Stimulated activated CD8-positive, alpha-beta memory T cell treated with anti-CD3 and anti-CD28 coated beads, Interleukin-7, amount 100 ng/mL, for 24 hours (primary cell): ENCODE measurements at regions not wholly inside any gene's neighbourhood (a gene's known extent, or its start where the extent isn't known, plus 50 kb on each side); places are given as distances from the start of the nearest gene placed in this dataset.

Source experiments
- DNase-seq: peaks from one replicate; pipeline ENCODE4 v3.0.0-alpha.2; 2020; ENCODE audit warnings: low read depth

DNA sequence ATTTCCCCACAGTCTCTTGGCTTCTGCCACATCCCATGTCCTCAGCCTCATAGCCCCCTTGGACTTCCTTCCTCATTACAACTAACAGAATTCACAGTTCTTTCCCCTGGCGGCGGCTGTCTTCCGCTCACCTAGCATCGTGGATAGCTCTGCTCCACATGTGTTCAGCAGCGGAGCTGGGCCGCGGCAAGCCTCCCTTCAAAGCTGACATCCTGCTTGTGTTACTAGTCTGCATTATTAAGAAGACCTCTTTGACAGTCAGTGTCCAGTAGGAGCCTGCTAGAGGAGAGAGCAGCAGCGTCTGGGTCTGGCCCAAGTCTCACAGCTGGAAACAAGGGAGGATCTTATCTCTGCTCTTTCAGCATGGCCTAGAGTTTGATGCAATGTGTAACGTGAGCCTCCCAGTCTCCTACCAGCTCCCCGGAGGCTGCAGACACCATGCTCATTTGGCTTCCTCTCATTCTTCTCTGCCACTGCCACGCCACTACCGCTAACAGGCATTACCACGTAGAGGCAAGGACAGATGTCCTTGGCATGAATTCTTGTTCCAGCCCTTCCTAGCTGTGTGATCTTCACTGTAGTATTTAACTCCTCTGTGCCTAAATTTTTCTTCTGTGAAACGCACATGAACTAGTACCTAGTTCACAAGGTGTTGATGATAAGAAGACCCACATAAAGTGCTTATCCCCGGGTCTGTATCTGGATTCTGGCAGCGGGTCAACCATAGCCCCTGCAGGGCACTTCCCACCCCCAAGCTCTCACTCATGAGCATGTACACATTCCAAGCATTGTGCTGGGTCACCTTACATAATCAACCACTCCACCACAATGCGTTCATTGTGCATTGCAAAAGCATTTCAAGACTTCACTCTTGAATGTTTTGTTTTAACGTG lies 107.1 kb upstream of the BACH2 start:
- DNase-seq = no peak

DNA sequence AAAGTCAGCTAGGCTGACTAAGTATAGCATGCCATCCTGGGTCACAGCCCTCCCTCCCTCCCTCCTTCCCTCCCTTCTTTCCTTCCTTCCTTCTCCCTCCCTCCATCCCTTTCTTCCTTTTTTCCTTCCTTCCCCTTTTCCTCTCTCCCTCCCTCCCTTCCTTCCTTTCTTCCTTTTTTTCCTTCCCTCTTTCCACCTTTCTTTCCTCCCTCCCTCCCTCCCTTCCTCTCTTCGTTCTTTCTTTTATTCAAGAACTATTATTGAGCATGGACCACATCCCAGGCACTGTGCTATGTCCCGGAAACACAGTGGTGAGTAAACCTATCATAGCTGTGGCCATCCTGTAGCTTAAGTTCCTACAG lies 106.2 kb upstream of the BACH2 start:
- DNase-seq = no peak

DNA sequence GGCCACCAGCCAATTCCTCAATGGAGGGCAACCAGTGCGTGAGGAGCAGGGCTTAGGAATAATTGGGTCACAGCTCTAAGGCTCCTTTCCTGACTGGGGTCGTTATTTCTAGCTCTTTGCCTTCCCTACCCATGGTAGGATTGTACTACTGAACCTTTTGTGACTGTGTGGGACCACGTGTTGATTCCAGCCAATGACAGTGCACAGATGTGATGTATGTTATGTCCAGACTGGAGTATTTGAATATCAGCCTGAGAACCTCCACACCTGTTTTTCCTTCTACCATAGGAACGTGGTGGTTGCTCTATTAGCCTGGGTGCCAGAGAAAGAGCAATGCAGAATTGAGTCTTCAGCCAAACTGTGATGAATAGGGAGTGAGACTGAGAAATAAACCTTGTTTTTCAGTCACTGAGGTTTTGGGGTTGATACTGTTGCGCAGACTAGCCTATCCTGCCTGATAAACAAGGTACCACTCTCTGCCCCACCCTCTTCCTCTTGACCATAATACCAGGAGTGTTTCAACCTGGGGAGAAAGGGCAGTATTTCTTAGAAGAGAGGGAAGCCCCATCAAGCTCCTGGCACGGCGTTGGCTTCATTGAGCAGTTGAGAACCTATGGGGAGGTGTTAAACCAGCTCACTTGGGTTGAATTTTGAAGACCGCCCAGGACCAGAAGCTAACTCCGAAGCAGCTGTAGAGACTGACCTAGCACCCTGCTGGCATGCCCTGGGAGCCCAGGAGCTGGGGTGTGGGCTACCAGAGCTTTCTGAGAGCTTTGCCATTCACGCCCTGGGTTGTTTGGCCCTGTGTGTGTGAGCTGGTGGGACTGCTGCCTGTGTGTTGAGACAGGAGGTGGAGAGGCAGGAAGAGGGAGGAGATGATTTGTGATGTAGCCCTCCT lies 105.5 kb upstream of the BACH2 start:
- DNase-seq = no peak

GRCh38 chr6:90399970-90400369 lies 103.3 kb upstream of the BACH2 start:
- DNase-seq = no peak

DNA sequence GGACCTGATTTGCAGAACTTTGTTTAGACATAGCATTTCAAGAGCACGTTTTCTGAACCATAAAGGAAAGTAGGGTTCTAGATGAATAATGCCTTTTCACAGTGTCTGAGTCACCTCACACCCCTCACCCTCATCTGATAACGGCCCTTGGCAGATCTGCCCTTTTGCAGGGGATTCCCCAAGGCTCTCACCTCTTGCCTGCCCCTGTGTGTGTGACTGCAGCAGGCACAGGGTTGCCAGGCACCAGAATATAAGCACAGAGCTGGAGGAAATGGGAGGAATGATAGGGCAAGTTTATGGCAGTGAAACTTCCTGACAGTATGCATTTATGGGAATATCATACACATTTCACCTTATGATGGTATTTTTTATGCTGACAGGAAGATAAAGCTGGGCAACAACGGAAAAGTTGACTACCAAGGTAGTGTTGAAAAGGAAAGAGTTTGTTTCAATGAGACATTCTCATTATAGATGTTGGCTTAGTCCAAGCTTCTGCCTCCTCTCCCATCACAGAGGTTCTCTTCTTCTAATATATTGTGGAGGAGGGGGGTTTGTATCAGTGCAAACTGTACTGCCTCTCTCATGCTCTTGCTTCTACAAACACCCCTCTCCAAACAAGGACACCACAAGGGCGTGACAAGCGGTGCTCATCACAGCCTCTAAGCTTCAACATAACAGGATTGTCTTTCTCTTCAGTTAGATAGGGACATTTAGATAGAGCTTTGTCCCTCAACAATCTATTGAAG lies 101.5 kb upstream of the BACH2 start:
- peak; percentile 69 for DNase-seq

DNA sequence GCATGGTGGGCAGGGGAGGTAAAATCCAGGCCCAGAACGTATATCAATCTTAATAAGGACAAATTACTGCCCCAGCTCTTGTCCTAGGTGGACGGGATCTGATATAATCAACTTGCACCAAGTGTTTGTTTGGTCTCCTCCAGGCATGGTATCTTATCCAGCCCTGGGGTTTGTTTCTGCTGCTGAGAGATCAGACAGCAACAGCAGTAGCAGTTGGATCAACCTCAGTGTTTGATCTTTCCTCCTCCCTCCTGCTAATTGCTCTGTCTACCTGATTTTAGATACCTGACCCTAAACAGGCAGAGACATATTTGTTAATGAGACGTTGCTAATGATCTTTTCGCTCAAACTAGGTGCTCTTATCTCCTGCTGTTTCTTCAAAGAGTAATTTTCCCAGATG lies 100.4 kb upstream of the BACH2 start:
- no peak for DNase-seq

- no peak for DNase-seq
These were observed 96.7 kb upstream of the BACH2 start for GRCh38 chr6:90393232-90393884.

DNA sequence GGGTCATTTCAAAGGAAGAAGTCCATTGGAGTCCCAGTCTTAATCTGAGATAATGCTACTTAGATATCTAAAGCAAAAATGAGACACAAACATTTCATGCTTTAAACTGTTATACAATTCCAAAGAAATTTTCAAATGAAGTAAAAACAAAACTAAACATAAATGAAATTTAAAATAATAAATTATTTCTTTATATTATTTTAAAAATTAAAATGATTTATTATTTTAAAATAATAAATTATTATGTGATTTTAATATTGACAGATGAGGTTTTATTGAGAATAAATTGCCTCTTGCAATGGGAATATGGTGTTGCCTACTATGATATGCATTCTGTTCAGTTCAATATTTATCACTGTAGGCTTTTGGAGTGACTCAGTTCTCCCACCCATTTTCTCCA lies 93.7 kb upstream of the BACH2 start:
- no peak for DNase-seq

DNA sequence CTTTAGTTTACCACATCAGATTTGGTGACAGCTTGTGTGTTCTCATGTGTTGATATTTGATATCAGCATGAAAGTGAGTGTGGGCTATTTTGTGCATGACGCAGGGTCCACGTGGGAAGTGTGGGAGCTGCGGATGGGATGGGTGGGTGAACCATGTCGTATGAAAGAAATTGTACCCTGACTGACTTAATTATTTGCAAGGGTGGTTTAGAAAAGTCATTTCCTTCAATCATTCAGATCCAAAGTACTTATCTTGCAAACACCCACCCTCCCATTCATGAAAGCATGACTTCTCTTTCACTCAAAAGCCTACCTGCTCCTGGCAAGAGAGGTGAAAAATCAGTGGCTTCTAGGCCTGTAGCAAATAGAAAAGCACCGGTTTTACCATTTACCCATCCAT lies 91.8 kb upstream of the BACH2 start:
- DNase-seq = no peak

GRCh38 chr6:90387826-90388225 lies 91.2 kb upstream of the BACH2 start:
- no peak for DNase-seq

- no peak for DNase-seq
These were observed 90.7 kb upstream of the BACH2 start for GRCh38 chr6:90387383-90387775.

DNA sequence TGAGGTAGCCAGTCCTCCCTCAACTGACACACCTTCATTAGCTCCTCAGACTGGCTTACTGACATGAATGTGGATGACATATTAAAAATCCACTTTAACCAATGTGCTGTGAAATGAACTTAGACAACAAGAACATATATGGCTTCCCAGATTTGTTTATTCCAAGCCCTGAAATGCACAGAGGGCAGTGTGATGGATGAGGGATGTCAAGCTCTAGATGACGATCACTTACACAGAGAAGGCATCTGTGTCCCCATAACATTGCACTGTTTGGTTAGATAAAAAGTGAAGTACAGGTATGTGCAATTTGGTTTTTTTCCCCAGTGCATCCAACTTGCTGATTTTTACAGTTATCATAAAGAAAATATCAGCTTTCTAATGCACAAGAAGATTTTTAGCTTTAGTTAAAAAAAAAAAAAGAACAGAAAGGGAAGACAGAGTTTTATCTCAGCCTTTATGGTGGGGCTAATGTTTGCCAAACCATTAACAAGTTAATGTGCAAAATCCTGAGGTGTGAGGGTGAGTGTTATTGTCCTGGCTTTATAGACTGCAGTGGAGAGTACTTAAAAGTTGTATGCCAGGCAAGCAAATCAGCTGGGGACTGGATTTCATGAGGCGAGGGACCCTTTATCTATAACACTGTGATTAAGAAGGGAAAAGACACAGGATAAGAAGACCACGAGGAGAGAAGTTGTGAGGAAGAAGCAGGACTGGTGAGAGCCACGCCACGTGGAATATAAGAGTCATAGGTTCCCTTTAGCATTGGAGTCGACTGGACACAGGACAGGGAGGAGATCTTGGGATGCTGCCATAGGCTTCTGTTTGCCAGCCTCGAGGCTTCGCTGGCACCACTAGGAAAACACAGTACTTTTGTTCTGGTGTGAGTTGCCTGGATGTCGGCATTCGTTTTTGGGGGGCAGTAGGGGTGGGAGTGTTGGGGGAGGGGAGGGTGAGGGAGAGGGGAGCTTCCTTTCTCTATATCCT lies 90.0 kb upstream of the BACH2 start:
- no peak for DNase-seq

DNA sequence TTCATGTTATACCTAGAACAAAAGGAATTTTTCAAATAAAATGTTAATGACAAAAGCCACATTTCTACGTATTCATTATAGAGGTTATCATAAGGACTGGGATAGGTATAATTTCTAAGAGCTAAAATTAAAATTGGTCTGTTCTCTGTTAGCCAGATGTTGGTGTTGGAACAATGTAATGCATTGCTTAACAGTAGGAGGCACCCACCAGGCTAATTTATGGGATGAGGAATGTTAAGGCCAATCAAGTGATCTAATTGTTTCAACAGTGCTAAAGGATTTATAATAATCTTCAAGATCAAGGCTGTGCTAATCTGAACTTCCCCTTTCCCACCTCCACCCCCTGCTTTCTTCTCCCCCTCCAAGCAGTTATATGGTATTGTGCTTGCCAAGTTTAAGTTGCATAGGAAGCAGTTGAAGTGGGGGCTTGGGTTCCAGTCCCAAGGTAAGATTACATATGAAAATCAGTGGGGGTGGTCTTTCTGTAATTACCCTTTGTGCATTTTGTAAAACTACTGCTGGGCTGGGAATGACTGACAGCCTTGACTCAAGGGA lies 89.2 kb upstream of the BACH2 start:
- no peak for DNase-seq

DNA sequence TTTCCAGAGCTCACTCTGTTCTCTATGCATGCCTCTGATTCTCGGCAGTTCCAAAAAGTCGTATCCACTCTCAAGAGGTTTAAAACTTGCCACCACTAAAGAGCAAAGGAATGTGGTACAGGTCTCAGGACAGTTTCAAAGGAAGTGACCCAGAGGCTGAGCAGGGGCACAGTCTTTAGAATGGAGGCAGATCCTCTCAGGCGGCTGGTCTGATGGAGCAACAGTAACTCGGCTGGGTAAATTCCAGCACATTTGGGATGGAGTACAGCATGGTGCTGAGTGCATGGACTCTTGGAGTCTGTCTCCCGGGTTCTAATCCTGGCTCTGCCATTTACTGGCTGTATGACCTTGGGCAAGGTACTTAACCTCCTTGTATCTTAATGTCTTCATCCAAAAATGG lies 88.1 kb upstream of the BACH2 start:
- no peak for DNase-seq

- DNase-seq = no peak
These were observed 86.7 kb upstream of the BACH2 start for GRCh38 chr6:90383196-90383822.

GRCh38 chr6:90382760-90383159 lies 86.1 kb upstream of the BACH2 start:
- no peak for DNase-seq

DNA sequence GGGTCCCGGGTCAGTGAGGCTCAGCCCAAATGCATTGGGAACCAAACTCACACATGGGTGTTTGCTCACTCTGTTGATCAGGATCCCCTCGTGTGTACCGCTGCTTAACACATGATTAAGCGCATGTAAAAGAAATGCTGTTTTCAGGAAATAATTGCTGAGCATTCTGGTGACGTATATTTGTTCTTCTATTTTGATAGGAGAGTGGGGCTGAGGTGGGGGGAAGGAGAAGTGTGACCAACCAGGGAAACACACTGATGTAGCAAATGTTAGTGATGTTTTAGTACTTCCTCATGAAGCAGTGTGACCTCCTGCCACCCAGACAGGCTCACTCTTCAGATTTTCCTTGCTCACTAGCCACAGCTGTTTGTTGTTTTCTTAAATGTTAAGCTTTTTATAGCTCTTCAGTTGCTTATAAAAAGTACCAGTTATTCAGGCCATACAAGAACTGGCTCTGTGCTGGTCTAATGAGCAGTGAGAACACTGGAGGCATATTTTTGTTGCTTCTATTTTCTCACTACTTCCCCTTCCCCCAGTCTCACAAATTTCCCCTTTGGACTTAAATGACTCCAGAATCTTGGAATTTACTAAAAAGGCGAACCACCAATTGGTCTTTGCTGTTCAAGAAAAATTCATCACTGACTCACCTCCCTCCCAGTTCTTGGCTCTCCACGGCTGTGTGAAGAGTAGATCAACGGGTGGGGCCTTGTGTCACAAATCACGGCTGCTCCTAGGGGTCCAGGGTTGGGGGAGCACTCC lies 79.2 kb upstream of the BACH2 start:
- DNase-seq = no peak

DNA sequence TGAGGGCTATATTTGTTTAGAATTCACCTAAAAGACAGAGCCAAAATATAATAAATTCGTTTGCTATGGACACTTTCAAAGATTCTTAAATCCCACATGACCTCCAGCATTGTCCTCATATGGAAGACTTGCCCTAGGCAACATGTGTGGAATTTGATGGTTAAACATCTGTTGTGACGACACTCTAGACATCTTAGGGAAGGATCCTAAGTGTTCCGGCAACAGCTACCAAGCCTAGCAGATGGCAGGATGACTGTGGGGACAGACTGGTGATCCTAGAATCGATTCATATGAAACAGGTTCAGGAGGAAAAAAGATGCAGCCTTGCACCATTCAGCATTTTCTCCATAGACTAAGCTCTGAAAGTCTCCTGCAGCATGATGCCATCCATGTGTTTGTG lies 77.6 kb upstream of the BACH2 start:
- no peak for DNase-seq

- no peak for DNase-seq
These were observed 76.2 kb upstream of the BACH2 start for GRCh38 chr6:90372885-90373284.
